Pons (tissue), 1 donor: ENCODE measurements at regions not wholly inside any gene's neighbourhood (a gene's known extent, or its start where the extent isn't known, plus 50 kb on each side); places are given as distances from the start of the nearest gene placed in this dataset.
"Not testable (repeated sequence)": the region's sequence is repeated elsewhere in the genome, so short reads cannot be mapped to it uniquely, and the experiment has no call there.

ENCODE experiments used
- DNase-seq: peaks from one replicate; pipeline ENCODE4 v3.0.0-alpha.2; 2016; ENCODE audit warnings: low spot score

GRCh38 chr13:86425170-86425815, 626.1 kb upstream of the SLITRK6 start:
- no peak for DNase-seq

GRCh38 chr13:86426437-86426836, 627.2 kb upstream of the SLITRK6 start:
- DNase-seq = no peak

GRCh38 chr13:86429756-86430155, 630.5 kb upstream of the SLITRK6 start:
- DNase-seq = no peak

- DNase-seq = no peak
Measured at GRCh38 chr13:86438034-86438433, 638.8 kb upstream of the SLITRK6 start.

- no peak for DNase-seq
Measured at GRCh38 chr13:86445206-86445605, 646.0 kb upstream of the SLITRK6 start.

GRCh38 chr13:86445672-86446071, 646.5 kb upstream of the SLITRK6 start:
- DNase-seq = no peak

- no peak for DNase-seq
Measured at GRCh38 chr13:86446311-86446710, 647.1 kb upstream of the SLITRK6 start.

GRCh38 chr13:86447479-86447878, 648.3 kb upstream of the SLITRK6 start:
- DNase-seq = no peak

- DNase-seq = no peak
Measured at GRCh38 chr13:86462011-86462410, 662.8 kb upstream of the SLITRK6 start.

- DNase-seq = no peak
Measured at GRCh38 chr13:86464193-86464592, 665.0 kb upstream of the SLITRK6 start.

GRCh38 chr13:86474971-86475370, 675.8 kb upstream of the SLITRK6 start:
- DNase-seq = no peak

GRCh38 chr13:86476656-86477055, 677.4 kb upstream of the SLITRK6 start:
- no peak for DNase-seq

- no peak for DNase-seq
Measured at GRCh38 chr13:86486582-86486981, 687.4 kb upstream of the SLITRK6 start.

- no peak for DNase-seq
Measured at GRCh38 chr13:86491121-86491520, 691.9 kb upstream of the SLITRK6 start.

GRCh38 chr13:86501931-86502330, 702.7 kb upstream of the SLITRK6 start:
- DNase-seq = not testable (repeated sequence)

- no peak for DNase-seq
Measured at GRCh38 chr13:86510792-86511191, 711.6 kb upstream of the SLITRK6 start.

- DNase-seq = no peak
Measured at GRCh38 chr13:86541461-86541860, 742.2 kb upstream of the SLITRK6 start.

GRCh38 chr13:86554066-86554465, 754.8 kb upstream of the SLITRK6 start:
- DNase-seq = no peak

- DNase-seq = no peak
Measured at GRCh38 chr13:86559901-86560300, 760.7 kb upstream of the SLITRK6 start.

- no peak for DNase-seq
Measured at GRCh38 chr13:86562866-86563265, 763.6 kb upstream of the SLITRK6 start.

- DNase-seq = peak; percentile 7
Measured at GRCh38 chr13:86563308-86563707, 764.1 kb upstream of the SLITRK6 start.

- DNase-seq = no peak
Measured at GRCh38 chr13:86567119-86567518, 767.9 kb upstream of the SLITRK6 start.

- DNase-seq = no peak
Measured at GRCh38 chr13:86569119-86569518, 769.9 kb upstream of the SLITRK6 start.

- DNase-seq = no peak
Measured at GRCh38 chr13:86569974-86570373, 770.8 kb upstream of the SLITRK6 start.

- DNase-seq = no peak
Measured at GRCh38 chr13:86572115-86572514, 772.9 kb upstream of the SLITRK6 start.
